CD4-positive, alpha-beta T cell (primary cell): ENCODE measurements at regions not wholly inside any gene's neighbourhood (a gene's known extent, or its start where the extent isn't known, plus 50 kb on each side); places are given as distances from the start of the nearest gene placed in this dataset.

ENCODE experiments used
- ATAC-seq: fragments of 200-7000 bp; cut with Tn5 transposase; one replicate; pipeline ENCODE4 v1.10.0; 2022; ENCODE audit warnings: mild to moderate bottlenecking; ENCODE audit not compliant: poor library complexity
- CTCF ChIA-PET: fragments of 350-600 bp; sonication (Branson Sonifier 250); formaldehyde crosslinking; loops from one replicate; lab custom pipeline; 2021; ENCODE audit warnings: antibody characterized with exemption, inconsistent platforms; lab: Charles Lee
- POLR2A ChIA-PET: fragments of 350-600 bp; sonication (Branson Sonifier 250); formaldehyde crosslinking; loops from one replicate; lab custom pipeline; 2021; ENCODE audit warnings: antibody characterized with exemption, inconsistent platforms; lab: Charles Lee
- DNase-seq, 14 experiments: peaks; one replicate each; pipeline ENCODE4 v3.0.0-alpha.2; 2013 to 2020; ENCODE audit warnings: mixed read lengths in 2 of 14
- H3K27ac ChIP-seq, 2 donors: one replicate each; pipeline versions ENCODE4 v1.5.1 to v1.7.0; 2013; ENCODE audit warnings: low read length in 2 of 2, low read depth in 1 of 2, mild to moderate bottlenecking in 1 of 2
- H3K27me3 ChIP-seq, 2 experiments: 1 replicate in 1 of 2; 2 replicates in 1 of 2; pipeline versions ENCODE4 v1.6.1 to v1.7.0; 2013; ENCODE audit warnings: low read length in 2 of 2, control low read depth in 1 of 2, mild to moderate bottlenecking in 1 of 2, moderate library complexity in 1 of 2; ENCODE audit not compliant: insufficient read depth in 2 of 2, control insufficient read depth in 1 of 2
- H3K36me3 ChIP-seq: one replicate; pipeline ENCODE4 v1.6.1; 2013; ENCODE audit warnings: low read length, control low read depth; ENCODE audit not compliant: insufficient read depth
- H3K4me1 ChIP-seq: one replicate; pipeline ENCODE4 v1.6.1; 2013; ENCODE audit warnings: low read length, control low read depth; ENCODE audit not compliant: insufficient read depth
- H3K4me3 ChIP-seq: one replicate; pipeline ENCODE4 v1.5.1; 2013; ENCODE audit warnings: mild to moderate bottlenecking, low read length, moderate library complexity
- H3K9me3 ChIP-seq, 2 experiments: 1 replicate in 1 of 2; 2 replicates in 1 of 2; pipeline versions ENCODE4 v1.6.1 to v1.7.0; 2013; ENCODE audit warnings: low read length in 2 of 2, mild to moderate bottlenecking in 2 of 2, control low read depth in 1 of 2, moderate library complexity in 1 of 2; ENCODE audit not compliant: control insufficient read depth in 1 of 2, insufficient read depth in 1 of 2
- H3K27ac Mint-ChIP-seq: one replicate; pipeline ENCODE4 v1.8.0; 2020; ENCODE audit warnings: mixed read lengths
- H3K27me3 Mint-ChIP-seq: one replicate; pipeline ENCODE4 v1.8.0; 2021; ENCODE audit warnings: mixed read lengths
- H3K36me3 Mint-ChIP-seq: one replicate; pipeline ENCODE4 v1.8.0; 2021; ENCODE audit warnings: low read depth, mixed read lengths
- H3K4me1 Mint-ChIP-seq: one replicate; pipeline ENCODE4 v1.8.0; 2021; ENCODE audit warnings: low read depth, mixed read lengths
- H3K4me3 Mint-ChIP-seq: one replicate; pipeline ENCODE4 v1.8.0; 2020; ENCODE audit warnings: mild to moderate bottlenecking, mixed read lengths
- H3K9me3 Mint-ChIP-seq: one replicate; pipeline ENCODE4 v1.8.0; 2020; ENCODE audit warnings: mixed read lengths
- CTCF ChIP-seq: fragments of 200-600 bp; IDR thresholded peaks from one replicate; pipeline ENCODE4 v1.8.0; 2022; ENCODE audit warnings: antibody characterized with exemption, mild to moderate bottlenecking
- intact Hi-C, 2 experiments: fragments of 100-400 bp; cut with DNase I in 1 of 2; cut with micrococcal nuclease in 1 of 2; formaldehyde crosslinking; loops; one replicate each; pipeline versions ENCODE4 v1.15.1 to v1.9.0; 2023 to 2025; cut with DNase I, micrococcal nuclease

GRCh38 chr11:101182467-101182866 is 52.9 kb upstream of the PGR start:
- H3K4me3 ChIP-seq = no peak overlapping the region
- H3K27me3 ChIP-seq = no peaks in the 10 kb centered on the region
- no peak for TF ChIP-seq CTCF
- CTCF ChIA-PET = no interaction called here
- H3K27ac ChIP-seq = no peak overlapping the region
- no peaks in the 10 kb centered on the region for H3K27me3 Mint-ChIP-seq
- intact Hi-C loops = no loop called here
- no peaks in the 10 kb centered on the region for H3K4me1 ChIP-seq
- H3K9me3 Mint-ChIP-seq = peaks cover 4% of the 10 kb centered on the region
- ATAC-seq (no peak), DNase-seq (no peak)
- H3K4me3 Mint-ChIP-seq = no peak overlapping the region
- no peaks in the 10 kb centered on the region for H3K9me3 ChIP-seq
- no peak overlapping the region for H3K27ac Mint-ChIP-seq
- H3K4me1 Mint-ChIP-seq = no peaks in the 10 kb centered on the region
- H3K36me3 Mint-ChIP-seq = no peaks in the 10 kb centered on the region
- POLR2A ChIA-PET = no interaction called here
- H3K36me3 ChIP-seq = no peaks in the 10 kb centered on the region

- H3K27ac Mint-ChIP-seq = no peak overlapping the region
- POLR2A ChIA-PET = no interaction called here
- no peaks in the 10 kb centered on the region for H3K36me3 ChIP-seq
- H3K36me3 Mint-ChIP-seq = no peaks in the 10 kb centered on the region
- no peaks in the 10 kb centered on the region for H3K27me3 Mint-ChIP-seq
- H3K4me3 ChIP-seq = no peak overlapping the region
- H3K27ac ChIP-seq = no peak overlapping the region
- peaks cover 0 to under 1% of the 10 kb centered on the region in 2 experiments for H3K9me3 ChIP-seq
- no peaks in the 10 kb centered on the region for H3K27me3 ChIP-seq
- no peak for DNase-seq
- H3K4me1 ChIP-seq = no peaks in the 10 kb centered on the region
- TF ChIP-seq CTCF = no peak
- H3K9me3 Mint-ChIP-seq = peaks cover 4% of the 10 kb centered on the region
- intact Hi-C loops = no loop called here
- H3K4me1 Mint-ChIP-seq = no peaks in the 10 kb centered on the region
- no peak for ATAC-seq
- CTCF ChIA-PET = no interaction called here
- H3K4me3 Mint-ChIP-seq = no peak overlapping the region
These were observed 50.9 kb upstream of the PGR start for GRCh38 chr11:101180481-101180880.
